ENCODE measurements at regions not wholly inside any gene's neighbourhood (a gene's known extent, or its start where the extent isn't known, plus 50 kb on each side); places are given as distances from the start of the nearest gene placed in this dataset.

GRCh38 chr2:198928026-198928425 is 529.7 kb downstream of the SATB2 start:
- DNase-seq (ENCODE audit: extremely low spot score): no peak
- CTCF ChIA-PET: no interaction called here
- POLR2A ChIA-PET: no interaction called here
- TF ChIP-seq CTCF (IDR thresholded peaks at IDR 0.05; ENCODE audit: control extremely low read depth, extremely low read depth, low read depth, missing control alignments): no peak

GRCh38 chr2:198917926-198918720 is 539.6 kb downstream of the SATB2 start:
- ChIA-PET POLR2A (no interaction called here), CTCF (interaction anchor here (0.9 to 1.8 kb wide), 3 partner anchors 9 to 28 kb away, joined by 3 to 5 read pairs (median 3); no protein-coding TSS in a partner anchor)
- TF ChIP-seq CTCF (IDR thresholded peaks at IDR 0.05; ENCODE audit: control extremely low read depth, extremely low read depth, low read depth, missing control alignments): no peak
- no peak for DNase-seq (ENCODE audit: extremely low spot score)

- DNase-seq (ENCODE audit: extremely low spot score): no peak
- CTCF ChIA-PET: interaction anchor here (1.1 to 1.8 kb wide), 2 partner anchors 8 to 29 kb away, joined by 3 to 5 read pairs; no protein-coding TSS in a partner anchor
- no peak for TF ChIP-seq CTCF (IDR thresholded peaks at IDR 0.05; ENCODE audit: control extremely low read depth, extremely low read depth, low read depth, missing control alignments)
- POLR2A ChIA-PET: no interaction called here
These were observed 540.5 kb downstream of the SATB2 start for GRCh38 chr2:198917275-198917674.

GRCh38 chr2:198916548-198917080 is 541.1 kb downstream of the SATB2 start:
- ChIA-PET CTCF (no interaction called here), POLR2A (no interaction called here)
- no peak for DNase-seq (ENCODE audit: extremely low spot score)
- TF ChIP-seq CTCF (IDR thresholded peaks at IDR 0.05; ENCODE audit: control extremely low read depth, extremely low read depth, low read depth, missing control alignments): no peak

GRCh38 chr2:198913394-198914152 is 544.2 kb downstream of the SATB2 start:
- ChIA-PET CTCF (no interaction called here), POLR2A (no interaction called here)

More at GRCh38 chr2:198913394-198914152, 544.2 kb downstream of the SATB2 start:
- DNase-seq (ENCODE audit: extremely low spot score): peak; percentile 71
- TF ChIP-seq CTCF (IDR thresholded peaks at IDR 0.05; ENCODE audit: control extremely low read depth, extremely low read depth, low read depth, missing control alignments): no peak

All from GM10248 (cell line).